RPMI7951 (cell line): ENCODE measurements at regions not wholly inside any gene's neighbourhood (a gene's known extent, or its start where the extent isn't known, plus 50 kb on each side); places are given as distances from the start of the nearest gene placed in this dataset.

Experiments
- DNase-seq: peaks from one replicate; pipeline ENCODE4 v3.0.0-alpha.2; 2012; ENCODE audit warnings: low read depth

DNA sequence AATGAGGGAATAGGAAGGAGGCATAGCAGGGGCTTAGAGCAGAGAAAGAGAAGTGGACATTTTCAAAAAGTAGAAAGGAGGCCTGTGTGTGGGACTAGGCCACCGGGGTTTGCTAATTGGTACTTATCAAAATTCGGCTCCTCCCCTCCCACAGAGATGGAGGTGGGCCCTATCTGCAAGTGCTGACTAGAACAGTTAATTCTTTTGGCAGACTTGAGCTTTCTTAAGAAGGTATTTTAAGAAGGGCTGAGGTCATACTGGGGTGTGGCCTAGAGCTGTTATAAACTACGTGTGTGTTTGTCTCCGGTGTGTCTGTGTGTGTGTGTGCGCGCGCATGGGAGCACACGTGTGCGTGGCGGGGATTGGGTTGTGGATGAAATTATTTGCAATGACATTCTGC lies 1086.5 kb downstream of the EFNA5 start:
- no peak for DNase-seq

DNA sequence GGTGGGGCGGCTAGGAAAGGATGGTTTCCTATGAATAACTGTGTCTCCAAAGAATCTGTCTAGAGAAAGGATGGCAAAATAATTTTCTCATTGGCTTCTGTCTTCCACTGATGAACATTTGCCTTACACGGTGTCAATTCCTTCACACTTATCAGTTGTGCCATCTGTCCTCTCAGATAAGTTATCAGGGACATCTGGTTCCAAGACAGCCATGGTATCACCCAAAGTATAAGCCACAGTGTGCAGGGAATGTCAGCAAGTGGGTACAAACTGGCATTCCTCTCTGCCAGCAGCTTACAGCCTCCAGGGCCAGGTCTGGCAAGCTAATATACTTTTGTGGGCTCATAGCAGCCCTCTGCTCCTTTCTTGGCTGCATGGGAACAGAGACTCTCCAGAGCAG lies 1092.0 kb downstream of the EFNA5 start:
- no peak for DNase-seq

DNA sequence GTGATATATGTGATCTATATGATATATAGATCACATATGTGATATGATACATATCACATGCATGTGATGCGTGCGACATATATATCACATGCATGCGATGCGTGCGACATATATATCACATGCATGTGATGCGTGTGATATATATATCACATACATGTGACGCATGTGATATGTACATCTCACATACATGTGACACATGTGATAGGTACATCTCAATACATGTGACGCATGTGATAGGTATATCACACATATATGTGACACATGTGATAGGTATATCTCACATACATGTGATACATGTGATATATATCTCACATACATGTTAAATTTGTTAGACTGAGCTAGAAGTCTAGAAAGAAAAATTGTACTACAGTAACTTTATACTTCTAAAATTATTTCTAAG lies 1095.9 kb downstream of the EFNA5 start:
- no peak for DNase-seq

DNA sequence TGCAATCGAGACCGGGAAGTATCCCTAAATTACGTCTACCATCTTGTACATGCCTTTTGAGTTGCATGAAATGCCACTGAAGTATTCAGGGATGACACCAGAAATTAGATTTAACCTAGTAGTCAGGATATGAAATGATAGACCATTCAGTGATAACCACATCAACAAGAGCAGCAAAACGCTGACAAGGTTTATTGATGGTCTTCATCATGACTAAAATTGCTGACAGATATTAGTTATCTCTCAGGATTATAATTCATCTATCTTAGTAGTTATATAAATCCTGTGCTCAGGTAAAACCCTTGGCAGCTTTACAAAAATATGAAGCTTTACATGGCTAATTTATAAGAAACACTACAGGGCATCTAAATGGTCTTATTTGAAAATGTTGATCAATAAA lies 1104.7 kb downstream of the EFNA5 start:
- DNase-seq = no peak

DNA sequence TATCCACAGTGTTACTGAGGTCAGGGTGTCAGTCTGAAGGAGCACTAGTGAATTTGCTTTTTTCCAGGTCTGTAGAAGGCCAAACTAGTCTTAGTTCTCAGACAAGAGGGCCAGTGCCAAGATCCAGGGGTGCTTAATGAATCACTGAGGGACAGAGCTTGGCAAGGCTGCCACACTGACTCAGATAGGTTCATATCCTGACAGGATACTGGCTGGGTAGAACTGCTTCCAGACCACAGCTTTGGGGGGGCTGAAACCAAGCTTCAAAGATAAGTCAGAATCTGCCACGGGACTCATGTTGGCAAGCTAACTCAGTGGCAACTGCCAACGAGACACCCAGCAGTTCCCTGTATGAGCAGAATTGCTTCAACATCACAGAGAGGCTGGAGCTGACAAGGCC lies 1125.4 kb downstream of the EFNA5 start:
- DNase-seq = peak; percentile 59

DNA sequence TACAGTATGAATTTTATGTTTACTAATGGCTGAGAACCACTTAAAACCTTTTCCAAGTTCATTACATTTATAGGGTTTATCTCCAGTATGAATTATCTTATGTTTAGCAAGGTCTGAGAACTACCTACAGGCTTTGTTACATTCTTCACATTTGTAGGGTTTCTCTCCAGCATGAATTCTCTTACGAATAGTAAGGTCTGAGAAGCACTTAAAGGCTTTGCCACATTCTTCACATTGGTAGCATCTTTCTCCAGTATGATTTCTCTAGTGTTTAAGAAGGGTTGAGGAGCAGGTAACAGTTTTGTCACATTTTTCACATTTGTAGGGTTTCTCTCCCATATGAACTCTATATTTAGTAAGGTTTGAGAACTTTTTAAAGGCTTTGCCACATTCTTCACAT lies 1127.4 kb downstream of the EFNA5 start:
- no peak for DNase-seq

DNA sequence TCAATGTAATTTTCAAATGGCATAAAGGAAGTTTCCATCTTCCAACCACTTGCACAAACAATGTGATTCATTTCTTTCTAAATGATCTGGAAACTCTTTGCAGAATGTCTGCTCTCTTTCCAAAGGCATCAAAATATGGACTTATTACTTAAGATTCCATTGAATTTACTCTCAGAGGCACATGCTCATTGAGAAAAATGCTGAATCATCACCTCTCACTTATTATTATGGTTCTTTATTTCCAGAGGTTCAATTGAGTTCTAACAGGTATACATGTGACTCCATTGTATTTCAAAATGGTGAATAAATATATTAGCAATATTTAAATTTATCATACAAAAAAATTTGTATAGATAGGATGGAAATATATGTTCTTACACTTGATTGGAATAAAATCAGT lies 1140.6 kb downstream of the EFNA5 start:
- DNase-seq = no peak

DNA sequence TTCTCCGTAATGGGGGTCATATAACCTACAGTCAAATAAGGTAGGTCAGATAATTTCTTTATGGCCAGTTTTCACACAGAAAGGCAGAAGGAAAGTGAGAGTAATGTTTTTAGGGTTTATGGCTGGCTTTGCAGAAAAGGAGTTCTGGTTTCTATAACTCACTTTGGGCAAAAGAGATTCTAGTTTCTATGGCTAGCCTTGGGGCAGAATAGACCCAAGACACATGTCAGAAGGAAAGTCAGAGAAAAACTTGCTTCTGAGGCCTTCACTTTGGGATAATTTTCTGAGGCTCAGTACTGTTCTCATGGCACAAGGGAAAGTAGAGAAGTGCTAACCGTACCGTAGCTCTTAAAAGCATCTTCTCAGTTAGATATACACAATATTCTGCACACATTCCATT lies 1145.3 kb downstream of the EFNA5 start:
- no peak for DNase-seq

DNA sequence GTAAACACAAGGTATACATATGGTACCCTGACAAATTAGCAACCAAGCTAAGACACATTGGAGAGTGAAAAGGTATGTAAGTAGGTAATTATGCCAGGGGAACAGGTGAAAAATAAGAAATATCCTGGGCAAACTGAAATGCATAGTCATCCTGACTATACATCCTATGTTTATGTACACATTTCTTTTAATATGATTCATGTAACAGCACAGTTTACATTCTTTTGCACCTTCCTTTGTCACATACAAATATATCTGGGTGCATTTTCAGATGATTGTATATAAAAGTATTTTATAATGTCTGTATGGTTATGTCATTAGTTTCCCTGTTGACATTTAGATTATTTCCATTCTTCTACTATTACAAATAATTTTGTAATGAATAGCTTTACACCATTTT lies 1146.9 kb downstream of the EFNA5 start:
- no peak for DNase-seq

DNA sequence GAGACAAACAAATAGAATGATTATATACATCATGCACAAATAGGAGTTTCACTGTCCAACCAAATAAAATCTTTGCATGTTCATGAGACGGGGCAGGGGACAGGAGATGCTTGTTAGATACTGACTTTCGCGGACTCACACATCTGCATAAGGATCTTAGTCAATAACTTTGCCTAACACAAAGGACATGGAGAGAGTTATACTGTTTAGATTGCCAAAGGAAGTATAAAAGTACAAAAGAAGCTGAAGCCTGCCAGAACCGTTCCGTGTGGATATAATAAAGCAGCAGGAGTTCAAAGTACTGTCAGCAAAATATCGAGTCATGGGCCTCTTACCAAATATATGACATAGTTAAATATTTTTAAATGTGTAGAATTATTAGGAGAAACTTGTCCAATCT lies 1148.4 kb downstream of the EFNA5 start:
- DNase-seq = no peak

DNA sequence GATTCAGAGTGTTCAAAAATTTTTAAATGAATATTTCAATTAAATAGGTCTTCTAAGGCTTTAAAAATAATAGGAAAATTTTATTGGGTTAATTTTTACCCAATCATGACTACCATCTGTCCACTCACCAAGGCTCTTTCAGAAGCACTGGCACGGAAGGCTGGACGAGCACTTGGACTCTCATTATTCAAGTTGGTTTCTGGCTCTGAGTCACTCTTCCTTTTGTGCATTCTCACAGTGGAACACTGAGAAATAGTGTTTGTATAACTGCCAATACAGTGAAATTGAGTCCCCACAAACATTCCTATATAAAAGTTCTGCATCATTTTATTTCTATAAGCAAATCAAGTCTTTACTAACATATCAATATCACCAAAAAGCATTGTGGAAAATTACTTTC lies 1149.0 kb downstream of the EFNA5 start:
- DNase-seq = peak; percentile 58

DNA sequence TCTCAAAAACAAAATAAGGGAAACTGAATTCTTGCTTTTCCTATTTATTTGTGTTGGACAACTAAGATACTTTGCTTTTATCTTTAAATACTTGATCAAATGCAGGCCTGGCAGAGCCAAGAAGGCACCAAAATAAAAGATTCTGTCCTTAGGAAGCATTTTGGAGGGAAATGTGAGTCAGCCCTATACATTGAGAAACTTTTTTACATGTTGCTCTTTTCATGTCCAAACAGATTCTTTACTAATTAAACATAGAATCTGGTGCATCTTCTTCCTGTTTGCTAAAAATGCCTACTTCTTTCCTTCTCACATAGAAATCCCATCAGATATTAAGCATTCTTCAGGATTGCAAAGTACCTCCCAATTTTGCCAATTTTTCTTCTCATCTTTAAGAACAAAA lies 1160.4 kb downstream of the EFNA5 start:
- DNase-seq = no peak

DNA sequence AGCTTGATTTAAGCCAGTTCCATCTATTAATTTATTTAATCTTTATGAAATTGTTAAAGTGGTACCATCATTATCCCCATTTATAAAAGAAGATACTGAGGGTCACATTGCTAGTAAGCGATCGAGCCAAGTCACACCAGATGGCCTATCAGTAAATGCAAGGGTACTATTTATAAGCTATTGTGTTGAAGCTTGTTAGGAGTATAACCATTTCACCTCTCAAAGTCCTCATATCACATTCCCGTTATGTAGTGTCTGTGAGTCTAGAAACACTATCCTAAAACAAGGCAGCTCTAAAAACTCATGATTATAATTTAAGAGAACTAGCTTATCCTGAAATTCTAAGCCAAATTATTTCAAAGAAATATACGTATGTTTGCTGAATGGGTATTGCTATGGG lies 1161.8 kb downstream of the EFNA5 start:
- DNase-seq = no peak

DNA sequence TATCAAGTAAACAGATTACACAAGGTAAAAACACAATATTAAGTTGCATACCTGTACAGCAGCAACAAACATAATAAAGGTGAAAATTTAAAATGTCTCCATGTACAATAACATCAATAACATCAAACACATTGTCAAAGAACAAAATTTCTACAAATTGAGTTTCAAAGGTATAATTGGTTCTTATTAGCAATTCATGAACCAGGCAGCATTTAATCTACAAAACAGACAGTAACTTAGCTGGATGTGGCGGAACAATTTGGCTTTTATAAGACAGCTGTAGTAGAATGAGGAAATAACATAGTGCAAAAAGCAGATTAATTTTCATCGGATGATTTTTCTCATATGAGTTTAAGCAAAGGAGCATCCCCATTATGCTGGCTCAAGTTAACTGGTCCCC lies 1176.8 kb downstream of the EFNA5 start:
- no peak for DNase-seq

DNA sequence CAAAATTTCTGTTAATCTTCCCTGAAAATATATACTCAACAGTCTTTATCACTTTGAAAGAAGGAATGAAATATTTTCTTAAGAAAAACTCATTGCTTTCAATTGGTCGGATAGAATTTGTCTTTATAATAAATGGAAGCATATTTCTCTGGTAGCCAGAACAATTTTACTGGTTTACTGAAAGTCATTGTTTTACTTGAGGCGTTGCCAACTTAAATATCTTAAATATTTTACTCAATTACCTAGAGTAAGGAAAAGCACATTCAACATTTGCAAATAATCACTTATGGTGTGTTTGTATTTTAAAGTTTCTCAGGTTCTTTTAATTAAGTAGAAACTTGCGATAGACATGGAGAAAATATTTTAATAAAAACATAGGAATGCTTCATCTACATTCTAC lies 1181.7 kb downstream of the EFNA5 start:
- DNase-seq = no peak

DNA sequence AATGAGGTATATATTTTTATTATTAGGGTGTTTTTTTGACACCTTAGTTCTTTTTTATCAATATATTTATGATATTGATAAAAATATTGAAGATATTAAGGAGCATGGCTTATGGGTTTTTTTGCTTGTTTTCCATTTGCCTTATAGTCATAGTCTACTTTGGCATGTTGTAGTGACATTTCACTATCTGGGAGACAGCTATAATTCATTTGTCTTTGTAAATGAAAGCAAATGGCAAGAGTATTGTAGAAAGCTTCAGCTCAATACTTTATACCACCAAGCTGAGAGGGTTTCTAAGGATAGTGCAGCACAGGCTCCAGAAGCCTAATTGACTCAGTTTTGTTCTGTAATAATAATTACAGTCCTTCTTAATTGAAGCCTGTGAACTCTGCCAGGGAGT lies 1182.3 kb downstream of the EFNA5 start:
- no peak for DNase-seq

DNA sequence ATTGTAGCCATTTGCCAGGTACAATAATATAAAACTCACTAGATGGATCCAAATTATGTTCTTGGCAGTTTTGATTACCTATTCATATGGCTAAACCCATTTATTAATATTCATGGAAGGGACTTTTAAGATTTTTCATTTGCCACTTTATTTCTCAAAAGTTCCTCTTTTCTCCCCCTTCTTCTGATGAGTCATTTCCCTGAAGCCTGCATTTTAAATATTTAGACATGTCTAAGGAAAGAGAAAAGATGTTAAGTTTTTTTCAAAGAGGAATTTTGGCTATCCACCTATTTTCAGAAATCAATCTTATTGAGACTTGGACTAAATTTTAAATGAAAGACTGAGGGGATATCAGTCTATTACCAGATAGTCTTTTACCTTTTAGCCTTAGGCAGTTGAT lies 1189.4 kb downstream of the EFNA5 start:
- DNase-seq = no peak

DNA sequence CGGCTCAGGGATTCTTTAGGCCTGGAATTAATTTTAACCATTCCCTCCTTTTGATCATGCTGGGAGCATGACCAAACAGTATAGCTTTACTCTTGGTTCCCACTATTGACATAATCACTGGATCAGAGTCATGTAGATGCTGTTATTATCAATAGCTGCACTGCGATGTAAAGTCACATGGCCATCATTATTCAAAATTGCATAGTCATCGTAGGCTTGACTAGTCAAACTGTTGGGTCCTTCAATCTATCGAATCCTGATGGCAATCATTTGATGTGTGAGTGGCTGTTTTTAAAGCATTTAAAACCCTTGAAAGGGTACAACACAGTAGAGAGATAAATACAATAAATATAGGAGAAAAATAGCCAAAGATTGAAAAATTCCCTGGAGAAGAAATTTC lies 1194.1 kb downstream of the EFNA5 start:
- no peak for DNase-seq

DNA sequence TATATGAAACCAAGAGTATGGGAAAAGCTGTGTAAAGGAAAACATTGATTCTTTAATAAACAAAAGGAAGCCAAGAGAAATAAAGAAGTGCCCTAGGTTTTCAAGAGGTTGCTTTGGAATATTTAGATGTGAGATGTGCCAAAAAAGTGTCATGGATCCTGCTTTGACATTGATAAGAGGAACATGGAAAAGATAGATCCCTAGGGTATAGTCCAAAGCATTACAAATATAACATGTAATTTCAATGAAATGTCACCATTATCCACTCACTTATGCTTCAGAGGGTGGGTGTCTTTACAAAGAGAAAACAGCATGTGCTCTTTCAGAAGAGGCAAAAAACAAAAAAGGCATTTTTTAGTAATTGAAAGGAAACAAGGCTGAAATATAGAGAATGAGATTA lies 1196.7 kb downstream of the EFNA5 start:
- no peak for DNase-seq

DNA sequence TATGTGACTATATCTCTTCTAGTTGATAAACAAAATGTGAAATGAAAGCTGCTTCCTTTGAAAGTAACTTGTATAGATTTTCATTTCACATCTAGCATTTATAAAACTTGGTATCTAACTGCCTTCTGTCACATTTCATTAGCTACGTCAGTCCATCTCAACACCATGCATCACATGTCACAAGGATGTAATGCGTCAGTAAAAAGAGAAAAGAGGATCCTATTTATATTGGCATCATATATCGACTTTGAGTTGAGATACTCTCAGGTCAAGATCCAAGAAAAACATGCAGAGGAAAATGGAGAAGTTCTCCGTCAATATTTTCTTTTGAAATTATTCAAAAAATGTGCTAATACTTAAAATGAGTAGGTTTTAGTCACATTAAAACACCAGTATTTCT lies 1211.2 kb downstream of the EFNA5 start:
- DNase-seq = no peak

DNA sequence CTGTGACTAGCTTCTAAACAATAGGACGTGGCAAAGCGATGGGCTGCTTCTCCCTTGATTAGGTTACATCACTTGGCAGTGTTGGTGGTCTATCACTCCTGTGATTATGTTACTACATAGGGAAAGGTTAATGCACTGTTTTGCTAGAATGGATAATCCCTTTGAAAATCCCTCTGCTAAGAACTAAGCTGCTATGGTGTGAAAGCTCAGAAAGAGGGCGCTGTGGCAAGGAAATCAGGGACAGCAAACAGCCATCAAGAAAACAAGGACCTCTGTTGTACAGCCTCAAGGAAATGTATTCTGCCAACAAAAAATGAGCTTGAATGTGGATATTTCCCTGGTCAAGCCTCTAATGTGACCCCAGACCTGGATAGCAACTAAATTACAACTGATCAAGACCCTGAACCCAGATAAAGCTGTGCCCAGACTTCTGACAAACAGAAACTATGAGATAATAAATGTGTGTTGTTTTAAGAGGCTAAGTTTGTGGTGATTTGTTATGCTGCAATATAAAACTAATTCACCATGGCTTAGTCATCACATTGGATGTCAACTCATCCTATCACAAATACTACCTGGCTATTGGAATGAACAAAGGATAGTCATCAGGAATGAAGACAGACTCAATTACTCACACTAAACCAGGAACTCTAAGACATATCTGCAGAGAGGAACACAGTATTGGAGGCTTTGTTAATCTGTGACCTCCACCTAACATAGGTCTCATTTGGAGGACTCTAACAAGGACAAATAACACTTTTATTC lies 1215.9 kb downstream of the EFNA5 start:
- peak; percentile 14 for DNase-seq

DNA sequence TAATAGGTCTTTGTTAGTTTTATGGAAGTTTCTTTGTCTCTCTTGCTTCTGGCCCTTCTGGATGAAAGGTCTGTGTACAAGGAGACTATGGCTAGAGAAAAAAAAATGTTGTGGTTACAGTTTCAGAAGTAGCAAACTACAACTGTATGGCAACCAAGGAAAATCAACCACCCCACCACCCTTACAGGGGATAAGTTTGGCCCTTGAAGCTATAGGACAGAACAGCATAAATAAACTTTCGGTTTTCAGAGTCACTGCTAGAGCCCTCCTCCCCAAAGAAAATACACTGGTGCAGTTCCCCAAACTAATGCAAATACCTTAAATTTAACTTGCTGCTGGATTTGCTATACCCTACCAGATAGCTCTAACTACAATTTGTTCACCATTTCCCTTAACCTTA lies 1216.7 kb downstream of the EFNA5 start:
- DNase-seq = no peak

DNA sequence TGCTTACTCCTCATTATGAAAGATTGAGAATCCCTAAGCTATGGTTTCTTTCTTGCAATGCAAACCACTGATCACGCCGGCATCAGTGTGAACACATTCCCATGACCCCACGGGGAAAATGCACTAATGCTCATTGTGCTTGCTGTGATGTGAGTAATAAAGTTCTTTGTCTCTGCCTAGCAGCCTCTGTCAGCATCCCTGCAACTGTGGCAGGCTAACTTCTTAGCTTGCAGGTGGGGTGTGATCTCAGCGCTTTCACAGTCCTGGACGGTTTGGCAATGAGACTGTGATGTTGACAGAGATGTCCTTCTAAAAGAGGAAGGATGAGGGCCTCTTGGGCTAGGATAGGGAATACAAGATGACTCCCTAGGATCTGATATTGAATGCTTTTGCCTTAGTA lies 1218.7 kb downstream of the EFNA5 start:
- no peak for DNase-seq

DNA sequence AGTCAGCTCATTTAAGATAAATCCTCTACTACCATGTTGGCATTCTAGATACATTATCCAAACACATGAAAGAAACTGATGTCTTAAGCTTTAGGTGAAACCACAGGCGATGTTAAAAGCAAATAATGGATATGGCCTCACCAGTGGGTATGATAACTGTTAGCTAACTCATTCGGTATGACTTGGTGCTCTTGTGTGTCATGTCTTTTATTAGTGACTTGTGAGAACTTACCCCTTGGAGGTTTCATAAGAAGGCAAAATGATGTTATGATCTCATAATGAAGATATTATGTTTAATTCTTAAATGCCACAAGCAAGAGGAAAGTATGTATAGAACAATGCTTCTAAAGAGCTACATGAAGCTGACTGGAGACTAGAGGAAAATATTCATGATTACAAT lies 1227.0 kb downstream of the EFNA5 start:
- no peak for DNase-seq
